AG20443 (cell line): ENCODE measurements at regions not wholly inside any gene's neighbourhood (a gene's known extent, or its start where the extent isn't known, plus 50 kb on each side); places are given as distances from the start of the nearest gene placed in this dataset.

Experiments used
- DNase-seq: peaks from one replicate; pipeline ENCODE4 v3.0.0; 2012; ENCODE audit warnings: low spot score, mixed read lengths

GRCh38 chr4:165610679-165611437 lies 232.1 kb downstream of the CPE start:
- DNase-seq = no peak

- no peak for DNase-seq
These were observed 234.1 kb downstream of the CPE start for GRCh38 chr4:165612936-165613335.

GRCh38 chr4:165613581-165613980 lies 234.8 kb downstream of the CPE start:
- no peak for DNase-seq

- DNase-seq = no peak
These were observed 242.1 kb downstream of the CPE start for GRCh38 chr4:165620913-165621312.

- DNase-seq = no peak
These were observed 243.2 kb downstream of the CPE start for GRCh38 chr4:165621983-165622382.

GRCh38 chr4:165625281-165625680 lies 246.5 kb downstream of the CPE start:
- DNase-seq = no peak

GRCh38 chr4:165626316-165626715 lies 246.7 kb upstream of the TLL1 start:
- DNase-seq = no peak

GRCh38 chr4:165627128-165627527 lies 245.9 kb upstream of the TLL1 start:
- no peak for DNase-seq

GRCh38 chr4:165627548-165627947 lies 245.5 kb upstream of the TLL1 start:
- no peak for DNase-seq

- no peak for DNase-seq
These were observed 244.5 kb upstream of the TLL1 start for GRCh38 chr4:165628572-165628971.

- DNase-seq = no peak
These were observed 242.4 kb upstream of the TLL1 start for GRCh38 chr4:165630671-165631070.

- peak; percentile 8 for DNase-seq
These were observed 241.7 kb upstream of the TLL1 start for GRCh38 chr4:165631208-165631894.

GRCh38 chr4:165631912-165632311 lies 241.1 kb upstream of the TLL1 start:
- DNase-seq = no peak

GRCh38 chr4:165634766-165635165 lies 238.3 kb upstream of the TLL1 start:
- no peak for DNase-seq

- no peak for DNase-seq
These were observed 237.7 kb upstream of the TLL1 start for GRCh38 chr4:165635381-165635780.

GRCh38 chr4:165635951-165636350 lies 237.1 kb upstream of the TLL1 start:
- no peak for DNase-seq

- DNase-seq = no peak
These were observed 221.1 kb upstream of the TLL1 start for GRCh38 chr4:165651901-165652300.

GRCh38 chr4:165654556-165654955 lies 218.5 kb upstream of the TLL1 start:
- no peak for DNase-seq

GRCh38 chr4:165656399-165656798 lies 216.6 kb upstream of the TLL1 start:
- DNase-seq = no peak

GRCh38 chr4:165656829-165657490 lies 216.1 kb upstream of the TLL1 start:
- DNase-seq = no peak

- no peak for DNase-seq
These were observed 210.7 kb upstream of the TLL1 start for GRCh38 chr4:165662341-165662740.

- no peak for DNase-seq
These were observed 209.6 kb upstream of the TLL1 start for GRCh38 chr4:165663411-165663810.

GRCh38 chr4:165666836-165667235 lies 206.2 kb upstream of the TLL1 start:
- DNase-seq = no peak
